AG04449 (cell line): ENCODE measurements at regions not wholly inside any gene's neighbourhood (a gene's known extent, or its start where the extent isn't known, plus 50 kb on each side); places are given as distances from the start of the nearest gene placed in this dataset.

Experiments used
- CTCF ChIA-PET: fragments of 350-600 bp; formaldehyde crosslinking; extraction: SDS; loops from one replicate; lab custom pipeline; 2021; ENCODE audit warnings: antibody characterized with exemption; lab: Yijun Ruan, JAX
- POLR2A ChIA-PET: fragments of 400-600, 350-600 bp; formaldehyde crosslinking; extraction: SDS; loops from one replicate; lab custom pipeline; 2020; ENCODE audit warnings: antibody characterized with exemption, inconsistent platforms; lab: Yijun Ruan, JAX
- DNase-seq: peaks from one replicate; pipeline ENCODE4 v3.0.0-alpha.2; 2010; ENCODE audit warnings: low read depth, low spot score
- H3K4me3 ChIP-seq: 2 replicates; pipeline ENCODE4 v1.5.1; 2011; ENCODE audit warnings: low read depth, mild to moderate bottlenecking, control low read depth, low read length
- CTCF ChIP-seq: IDR thresholded peaks from one replicate; pipeline ENCODE4 v1.5.1; 2011; ENCODE audit warnings: mild to moderate bottlenecking, moderate library complexity, low read length, control low read depth, inconsistent platforms; ENCODE audit not compliant: insufficient read depth; ENCODE audit errors: missing control alignments

GRCh38 chr15:61467823-61468222 lies 238.7 kb upstream of the RORA start:
- no peak for TF ChIP-seq CTCF
- ChIA-PET CTCF (no interaction called here), POLR2A (no interaction called here)
- no peak overlapping the region for H3K4me3 ChIP-seq
- DNase-seq, result no peak

DNA sequence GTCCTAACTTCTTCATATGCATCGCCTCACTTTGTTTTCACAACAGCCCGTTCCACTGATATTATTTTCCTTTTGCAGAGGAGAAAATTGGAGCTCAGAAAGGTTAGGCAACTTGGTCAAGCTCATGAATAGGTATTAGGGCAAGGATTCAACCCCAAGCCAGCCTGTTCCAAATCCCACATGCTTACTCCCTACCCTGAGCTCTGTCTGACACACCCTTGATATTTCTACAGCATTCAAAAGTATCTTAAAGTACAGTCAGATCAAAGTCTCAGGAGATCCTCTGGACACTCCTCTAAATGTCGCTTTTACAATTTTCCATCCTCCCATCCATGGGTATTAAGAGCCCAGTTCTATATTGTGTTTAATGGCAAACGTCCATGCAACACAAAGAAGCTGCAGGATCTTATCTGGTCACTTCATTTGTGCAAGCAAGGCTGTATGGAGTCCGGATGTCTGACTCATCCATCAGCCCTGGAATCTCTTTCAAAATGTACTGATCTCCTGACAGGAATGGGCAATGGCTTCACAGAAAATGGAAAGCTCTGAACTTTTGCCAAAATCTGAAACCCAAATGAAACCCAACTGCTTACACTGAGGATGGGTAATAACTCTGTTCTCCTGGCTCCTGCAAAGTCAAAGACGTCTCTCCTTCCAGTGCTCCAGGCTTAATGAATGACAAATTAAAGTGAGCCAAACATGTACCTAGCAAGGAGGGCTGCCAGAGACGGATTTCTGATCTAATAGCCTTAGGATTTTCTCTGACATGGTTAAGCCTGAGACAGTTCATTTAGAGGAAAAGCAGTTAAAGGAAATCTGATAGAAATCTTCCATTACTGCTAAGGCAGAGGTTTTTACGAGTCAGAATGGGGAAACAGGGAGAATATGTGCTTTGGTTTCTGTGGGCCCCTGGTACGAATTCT lies 230.9 kb upstream of the RORA start:
- H3K4me3 ChIP-seq, result no peak overlapping the region
- peak; percentile 26 for DNase-seq
- CTCF ChIA-PET, result no interaction called here
- POLR2A ChIA-PET, result no interaction called here
- TF ChIP-seq CTCF, result no peak

DNA sequence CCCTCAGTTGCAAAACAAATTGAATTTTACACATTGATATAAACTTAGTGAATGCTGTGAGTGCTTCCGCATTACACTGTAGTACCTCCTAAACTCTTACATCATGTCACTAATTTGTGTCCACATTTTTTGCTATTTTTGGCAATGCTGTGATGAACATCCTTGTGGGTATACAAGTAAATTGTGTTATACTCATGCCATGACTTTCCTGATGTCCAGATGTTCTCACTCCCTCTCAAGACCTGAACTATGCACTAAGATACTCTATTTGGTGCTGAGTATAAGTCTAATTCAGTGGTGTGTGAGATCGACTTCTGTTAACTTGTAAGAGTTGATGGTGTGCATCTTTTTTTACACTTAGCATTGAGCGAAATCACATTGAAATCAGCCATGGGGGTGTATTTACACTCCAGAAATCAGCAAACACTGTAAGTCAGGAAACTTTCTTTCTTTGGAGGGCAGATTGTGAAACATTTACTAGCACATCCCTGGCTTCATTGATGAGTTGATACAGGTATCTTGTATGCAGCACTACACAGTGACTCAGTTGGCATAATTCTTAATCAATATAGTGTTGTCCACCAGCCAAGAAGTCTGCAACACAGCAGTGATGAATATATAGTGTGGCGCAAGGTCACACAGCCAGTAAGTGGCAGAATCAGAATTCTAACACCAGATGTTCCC lies 228.1 kb upstream of the RORA start:
- POLR2A ChIA-PET, result no interaction called here
- CTCF ChIA-PET, result no interaction called here
- no peak for DNase-seq

GRCh38 chr15:61449186-61449702 lies 220.1 kb upstream of the RORA start:
- no peak for TF ChIP-seq CTCF
- ChIA-PET POLR2A (no interaction called here), CTCF (no interaction called here)
- no peak for DNase-seq
- no peak overlapping the region for H3K4me3 ChIP-seq

More for the DNA sequence above, 228.1 kb upstream of the RORA start:
- no peak for TF ChIP-seq CTCF
- H3K4me3 ChIP-seq, result no peak overlapping the region

- DNase-seq, result no peak
- no peak for TF ChIP-seq CTCF
- POLR2A ChIA-PET, result no interaction called here
- no peak overlapping the region for H3K4me3 ChIP-seq
- CTCF ChIA-PET, result no interaction called here
Measured at GRCh38 chr15:61447981-61448380, 218.9 kb upstream of the RORA start.

DNA sequence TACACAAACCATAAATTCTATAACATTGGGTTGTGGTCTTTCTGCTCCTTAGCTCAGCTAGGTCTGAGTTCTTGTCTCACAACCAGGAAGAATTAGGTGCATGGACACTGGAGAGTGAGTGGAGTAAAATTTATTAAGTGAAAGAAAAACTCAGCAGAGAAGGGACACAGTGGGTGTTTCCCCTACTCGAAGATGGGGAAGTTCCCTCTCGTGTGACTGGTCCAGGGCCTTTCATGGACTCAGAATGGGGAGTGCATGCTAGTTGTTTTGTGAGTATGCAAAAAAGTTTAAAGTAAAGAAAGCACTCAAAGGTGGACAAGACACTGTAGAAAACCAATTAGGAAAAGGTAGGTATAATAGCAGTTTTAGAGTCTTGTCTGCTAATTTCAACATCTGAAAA lies 215.5 kb upstream of the RORA start:
- no peak for DNase-seq
- POLR2A ChIA-PET, result no interaction called here
- CTCF ChIA-PET, result interaction anchor here (0.7 kb wide), 1 partner anchor 388 kb away, joined by 3 read pairs; no protein-coding TSS in a partner anchor
- H3K4me3 ChIP-seq, result no peak overlapping the region
- no peak for TF ChIP-seq CTCF
